CD4-positive, alpha-beta T cell (primary cell): ENCODE measurements at regions not wholly inside any gene's neighbourhood (a gene's known extent, or its start where the extent isn't known, plus 50 kb on each side); places are given as distances from the start of the nearest gene placed in this dataset.

Experiments
- ATAC-seq: fragments of 200-7000 bp; cut with Tn5 transposase; one replicate; pipeline ENCODE4 v1.10.0; 2022; ENCODE audit warnings: mild to moderate bottlenecking; ENCODE audit not compliant: poor library complexity
- CTCF ChIA-PET: fragments of 350-600 bp; sonication (Branson Sonifier 250); formaldehyde crosslinking; loops from one replicate; lab custom pipeline; 2021; ENCODE audit warnings: antibody characterized with exemption, inconsistent platforms; lab: Charles Lee
- POLR2A ChIA-PET: fragments of 350-600 bp; sonication (Branson Sonifier 250); formaldehyde crosslinking; loops from one replicate; lab custom pipeline; 2021; ENCODE audit warnings: antibody characterized with exemption, inconsistent platforms; lab: Charles Lee
- DNase-seq, 14 experiments: peaks; one replicate each; pipeline ENCODE4 v3.0.0-alpha.2; 2013 to 2020; ENCODE audit warnings: mixed read lengths in 2 of 14
- H3K27ac ChIP-seq, 2 donors: one replicate each; pipeline versions ENCODE4 v1.5.1 to v1.7.0; 2013; ENCODE audit warnings: low read length in 2 of 2, low read depth in 1 of 2, mild to moderate bottlenecking in 1 of 2
- H3K27me3 ChIP-seq, 2 experiments: 1 replicate in 1 of 2; 2 replicates in 1 of 2; pipeline versions ENCODE4 v1.6.1 to v1.7.0; 2013; ENCODE audit warnings: low read length in 2 of 2, control low read depth in 1 of 2, mild to moderate bottlenecking in 1 of 2, moderate library complexity in 1 of 2; ENCODE audit not compliant: insufficient read depth in 2 of 2, control insufficient read depth in 1 of 2
- H3K36me3 ChIP-seq: one replicate; pipeline ENCODE4 v1.6.1; 2013; ENCODE audit warnings: low read length, control low read depth; ENCODE audit not compliant: insufficient read depth
- H3K4me1 ChIP-seq: one replicate; pipeline ENCODE4 v1.6.1; 2013; ENCODE audit warnings: low read length, control low read depth; ENCODE audit not compliant: insufficient read depth
- H3K4me3 ChIP-seq: one replicate; pipeline ENCODE4 v1.5.1; 2013; ENCODE audit warnings: mild to moderate bottlenecking, low read length, moderate library complexity
- H3K9me3 ChIP-seq, 2 experiments: 1 replicate in 1 of 2; 2 replicates in 1 of 2; pipeline versions ENCODE4 v1.6.1 to v1.7.0; 2013; ENCODE audit warnings: low read length in 2 of 2, mild to moderate bottlenecking in 2 of 2, control low read depth in 1 of 2, moderate library complexity in 1 of 2; ENCODE audit not compliant: control insufficient read depth in 1 of 2, insufficient read depth in 1 of 2
- H3K27ac Mint-ChIP-seq: one replicate; pipeline ENCODE4 v1.8.0; 2020; ENCODE audit warnings: mixed read lengths
- H3K27me3 Mint-ChIP-seq: one replicate; pipeline ENCODE4 v1.8.0; 2021; ENCODE audit warnings: mixed read lengths
- H3K36me3 Mint-ChIP-seq: one replicate; pipeline ENCODE4 v1.8.0; 2021; ENCODE audit warnings: low read depth, mixed read lengths
- H3K4me1 Mint-ChIP-seq: one replicate; pipeline ENCODE4 v1.8.0; 2021; ENCODE audit warnings: low read depth, mixed read lengths
- H3K4me3 Mint-ChIP-seq: one replicate; pipeline ENCODE4 v1.8.0; 2020; ENCODE audit warnings: mild to moderate bottlenecking, mixed read lengths
- H3K9me3 Mint-ChIP-seq: one replicate; pipeline ENCODE4 v1.8.0; 2020; ENCODE audit warnings: mixed read lengths
- intact Hi-C, 2 experiments: fragments of 100-400 bp; cut with DNase I in 1 of 2; cut with micrococcal nuclease in 1 of 2; formaldehyde crosslinking; loops; one replicate each; pipeline versions ENCODE4 v1.15.1 to v1.9.0; 2023 to 2025; cut with DNase I, micrococcal nuclease
- TF ChIP-seq, protein P1 (sequence below): fragments of 200-600 bp; IDR thresholded peaks from one replicate; pipeline ENCODE4 v1.8.0; 2022; ENCODE audit warnings: antibody characterized with exemption, mild to moderate bottlenecking

DNA sequence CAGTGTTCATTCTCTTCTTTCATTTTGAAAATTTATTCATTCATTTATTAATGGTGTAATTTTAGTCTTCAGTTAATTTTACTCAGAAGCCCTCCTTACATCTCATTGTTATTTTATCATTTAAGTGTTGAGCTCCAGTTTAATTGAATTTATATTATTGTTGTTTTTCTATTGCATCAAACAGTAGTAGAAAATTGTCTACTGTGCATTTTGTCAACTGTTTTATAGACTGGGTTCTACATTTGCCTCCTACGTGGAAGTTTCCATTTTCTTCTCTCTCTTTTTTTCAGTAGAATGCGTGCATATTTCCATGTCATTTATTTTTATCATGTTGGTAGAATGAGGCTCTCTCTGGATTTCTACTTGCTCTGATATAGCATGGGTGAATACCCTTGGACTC, 487.4 kb downstream of the NR2F2 start:
- no peak for DNase-seq
- Histone ChIP-seq H3K27ac (no peak overlapping the region), H3K4me3 (no peak overlapping the region), H3K36me3 (no peaks in the 10 kb centered on the region), H3K27me3 (no peaks in the 10 kb centered on the region), H3K9me3 (peaks cover 0 to 3% of the 10 kb centered on the region in 2 experiments), H3K4me1 (no peaks in the 10 kb centered on the region)
- TF ChIP-seq, protein P1, sequence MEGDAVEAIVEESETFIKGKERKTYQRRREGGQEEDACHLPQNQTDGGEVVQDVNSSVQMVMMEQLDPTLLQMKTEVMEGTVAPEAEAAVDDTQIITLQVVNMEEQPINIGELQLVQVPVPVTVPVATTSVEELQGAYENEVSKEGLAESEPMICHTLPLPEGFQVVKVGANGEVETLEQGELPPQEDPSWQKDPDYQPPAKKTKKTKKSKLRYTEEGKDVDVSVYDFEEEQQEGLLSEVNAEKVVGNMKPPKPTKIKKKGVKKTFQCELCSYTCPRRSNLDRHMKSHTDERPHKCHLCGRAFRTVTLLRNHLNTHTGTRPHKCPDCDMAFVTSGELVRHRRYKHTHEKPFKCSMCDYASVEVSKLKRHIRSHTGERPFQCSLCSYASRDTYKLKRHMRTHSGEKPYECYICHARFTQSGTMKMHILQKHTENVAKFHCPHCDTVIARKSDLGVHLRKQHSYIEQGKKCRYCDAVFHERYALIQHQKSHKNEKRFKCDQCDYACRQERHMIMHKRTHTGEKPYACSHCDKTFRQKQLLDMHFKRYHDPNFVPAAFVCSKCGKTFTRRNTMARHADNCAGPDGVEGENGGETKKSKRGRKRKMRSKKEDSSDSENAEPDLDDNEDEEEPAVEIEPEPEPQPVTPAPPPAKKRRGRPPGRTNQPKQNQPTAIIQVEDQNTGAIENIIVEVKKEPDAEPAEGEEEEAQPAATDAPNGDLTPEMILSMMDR: no peak
- H3K27ac Mint-ChIP-seq: no peak overlapping the region
- ChIA-PET CTCF (no interaction called here), POLR2A (no interaction called here)
- ATAC-seq: no peak
- no peaks in the 10 kb centered on the region for H3K36me3 Mint-ChIP-seq
- intact Hi-C loops: no loop called here
- H3K4me3 Mint-ChIP-seq: no peak overlapping the region
- no peaks in the 10 kb centered on the region for H3K27me3 Mint-ChIP-seq
- H3K4me1 Mint-ChIP-seq: no peaks in the 10 kb centered on the region
- H3K9me3 Mint-ChIP-seq: peaks cover 3% of the 10 kb centered on the region

DNA sequence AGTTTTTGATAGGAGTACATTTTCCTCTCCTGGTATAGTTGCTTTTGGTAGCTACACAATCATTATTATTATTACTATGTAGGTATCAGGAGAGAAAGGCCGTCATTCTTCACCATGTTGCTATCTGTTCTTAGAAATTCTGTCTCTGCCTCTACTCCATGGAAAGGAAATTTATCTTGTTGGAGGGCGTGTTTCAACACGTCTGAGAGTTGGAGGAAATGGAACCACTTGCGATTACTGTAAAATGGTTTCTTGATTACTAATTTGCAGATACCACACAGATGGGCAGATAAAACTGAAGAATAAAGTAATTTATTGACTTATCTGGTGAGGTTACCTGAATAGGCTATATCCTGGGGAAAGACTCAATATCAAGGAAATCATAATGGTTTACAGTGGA, 488.4 kb downstream of the NR2F2 start:
- H3K27ac Mint-ChIP-seq: no peak overlapping the region
- H3K9me3 Mint-ChIP-seq: no peaks in the 10 kb centered on the region
- H3K4me3 ChIP-seq: no peak overlapping the region
- H3K9me3 ChIP-seq: peaks cover 0 to 3% of the 10 kb centered on the region in 2 experiments
- CTCF ChIA-PET: no interaction called here
- H3K27me3 ChIP-seq: no peaks in the 10 kb centered on the region
- H3K36me3 ChIP-seq: no peaks in the 10 kb centered on the region
- no peak for DNase-seq
- H3K36me3 Mint-ChIP-seq: no peaks in the 10 kb centered on the region
- no peaks in the 10 kb centered on the region for H3K4me1 ChIP-seq
- intact Hi-C loops: no loop called here
- no peak overlapping the region for H3K27ac ChIP-seq
- no peak for ATAC-seq
- POLR2A ChIA-PET: no interaction called here
- no peaks in the 10 kb centered on the region for H3K4me1 Mint-ChIP-seq
- TF ChIP-seq, protein P1: no peak
- no peak overlapping the region for H3K4me3 Mint-ChIP-seq
- H3K27me3 Mint-ChIP-seq: no peaks in the 10 kb centered on the region

DNA sequence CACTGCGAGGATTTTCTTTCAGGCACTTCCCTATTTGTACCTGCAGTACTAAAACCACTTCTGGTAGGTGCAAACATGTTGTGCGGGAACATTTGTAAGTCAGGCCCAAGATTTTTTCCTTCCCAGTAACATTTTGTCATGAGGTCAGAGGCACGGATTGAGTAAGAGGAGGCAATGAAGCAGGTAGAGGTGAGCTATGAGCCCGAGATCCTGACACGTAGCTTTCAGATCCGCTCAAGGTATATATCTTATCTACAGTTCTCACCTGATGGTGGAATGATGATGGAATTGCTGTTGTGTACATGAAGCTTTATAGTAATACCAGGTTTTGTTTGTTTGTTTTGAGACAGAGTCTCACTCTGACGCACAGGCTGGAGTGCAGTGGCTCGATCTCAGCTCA, 497.5 kb downstream of the NR2F2 start:
- no peak overlapping the region for H3K27ac Mint-ChIP-seq
- H3K4me3 Mint-ChIP-seq: no peak overlapping the region
- no peaks in the 10 kb centered on the region for H3K27me3 Mint-ChIP-seq
- H3K4me1 Mint-ChIP-seq: no peaks in the 10 kb centered on the region
- TF ChIP-seq, protein P1: no peak
- DNase-seq (no peak), ATAC-seq (no peak)
- no peaks in the 10 kb centered on the region for H3K36me3 Mint-ChIP-seq
- no peaks in the 10 kb centered on the region for H3K27me3 ChIP-seq
- CTCF ChIA-PET: no interaction called here
- peaks cover 0 to 5% of the 10 kb centered on the region in 2 experiments for H3K9me3 ChIP-seq
- intact Hi-C loops: no loop called here
- peaks cover 3% of the 10 kb centered on the region for H3K9me3 Mint-ChIP-seq
- H3K36me3 ChIP-seq: no peaks in the 10 kb centered on the region
- POLR2A ChIA-PET: no interaction called here
- H3K27ac ChIP-seq: no peak overlapping the region
- no peak overlapping the region for H3K4me3 ChIP-seq
- H3K4me1 ChIP-seq: no peaks in the 10 kb centered on the region
